HG02885 (cell line): ENCODE measurements at regions not wholly inside any gene's neighbourhood (a gene's known extent, or its start where the extent isn't known, plus 50 kb on each side); places are given as distances from the start of the nearest gene placed in this dataset.
"Not testable (repeated sequence)": the region's sequence is repeated elsewhere in the genome, so short reads cannot be mapped to it uniquely, and the experiment has no call there.

Experiments used
- ATAC-seq: cut with Tn5 transposase; IDR thresholded peaks from one replicate; pipeline ENCODE4 v1.9.1; 2021; ENCODE audit warnings: mild to moderate bottlenecking; ENCODE audit not compliant: unreplicated experiment, poor library complexity

DNA sequence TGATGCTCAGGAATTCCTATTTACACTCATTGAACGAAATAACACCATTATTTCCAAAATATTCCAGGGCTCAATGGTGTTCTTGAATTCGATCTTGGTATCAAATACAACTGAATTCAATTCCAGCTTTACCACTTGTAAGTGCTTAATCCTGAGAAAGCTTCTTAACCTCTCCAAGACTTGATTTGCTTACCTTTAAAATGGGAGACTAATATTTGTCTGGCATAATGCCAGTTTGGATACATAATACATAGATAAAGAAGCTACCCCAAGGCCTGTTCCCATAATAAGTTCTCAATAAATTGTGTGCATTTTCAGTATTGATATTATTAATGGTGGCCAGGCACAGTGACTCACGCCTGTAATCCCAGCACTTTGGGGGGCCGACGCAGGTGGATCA lies 368.9 kb upstream of the MAF start:
- ATAC-seq = no peak

DNA sequence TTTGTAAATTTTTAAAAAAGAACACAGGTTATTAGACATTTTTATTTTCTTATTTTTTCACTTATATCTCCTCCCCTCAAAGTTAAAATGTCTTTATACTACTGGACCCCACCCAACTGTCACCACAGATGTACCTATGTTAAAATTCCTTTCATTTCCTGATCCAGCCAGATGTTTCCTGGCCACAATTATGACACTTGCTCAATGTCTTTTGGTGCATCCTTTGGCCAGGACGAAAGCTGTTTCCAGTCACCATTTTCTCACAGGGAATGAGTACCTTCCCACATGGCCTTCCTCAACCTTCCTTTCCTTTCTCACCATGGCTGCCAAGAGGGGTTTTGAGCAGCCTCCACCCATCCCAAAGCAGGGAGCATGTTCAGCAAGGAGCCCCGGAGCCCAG lies 365.7 kb upstream of the MAF start:
- no peak for ATAC-seq

DNA sequence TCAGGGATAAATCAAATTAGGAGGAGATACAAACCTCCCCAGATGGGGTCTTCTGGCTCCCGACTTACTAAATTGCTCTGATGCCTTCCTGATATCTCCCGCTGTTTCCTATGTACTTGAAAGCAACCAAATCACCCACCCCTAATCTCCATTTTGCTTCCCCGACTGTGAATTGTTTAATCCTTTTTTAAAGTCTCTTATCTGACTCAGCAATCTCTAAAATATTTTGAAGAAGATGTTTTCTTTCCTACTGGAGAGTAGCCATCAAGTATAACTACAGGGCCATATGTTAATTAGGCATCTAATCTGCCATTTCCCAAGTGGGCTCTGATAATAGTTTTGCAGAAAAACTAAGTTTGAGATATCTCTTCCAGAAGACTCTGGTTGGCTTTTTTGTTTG lies 365.2 kb upstream of the MAF start:
- no peak for ATAC-seq

DNA sequence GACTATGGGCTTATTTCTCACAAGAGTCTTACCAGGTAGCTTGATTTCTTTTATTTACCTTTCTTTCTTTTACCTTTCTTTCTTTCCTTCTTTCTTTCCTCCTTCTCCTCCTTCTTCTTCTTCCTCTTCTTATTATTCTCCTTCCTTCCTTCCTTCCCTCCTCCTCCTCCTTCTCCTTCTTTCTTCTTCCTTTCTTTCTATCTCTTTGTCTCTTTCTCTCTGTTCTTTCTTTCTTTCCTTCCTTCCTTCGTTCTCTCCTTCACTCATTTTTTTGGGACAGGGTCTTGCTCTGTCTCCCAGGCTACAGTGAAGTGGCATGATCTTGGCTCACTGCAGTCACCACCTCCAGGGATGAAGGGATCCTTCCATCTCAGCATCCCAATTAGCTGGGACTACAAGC lies 363.6 kb upstream of the MAF start:
- no peak for ATAC-seq

DNA sequence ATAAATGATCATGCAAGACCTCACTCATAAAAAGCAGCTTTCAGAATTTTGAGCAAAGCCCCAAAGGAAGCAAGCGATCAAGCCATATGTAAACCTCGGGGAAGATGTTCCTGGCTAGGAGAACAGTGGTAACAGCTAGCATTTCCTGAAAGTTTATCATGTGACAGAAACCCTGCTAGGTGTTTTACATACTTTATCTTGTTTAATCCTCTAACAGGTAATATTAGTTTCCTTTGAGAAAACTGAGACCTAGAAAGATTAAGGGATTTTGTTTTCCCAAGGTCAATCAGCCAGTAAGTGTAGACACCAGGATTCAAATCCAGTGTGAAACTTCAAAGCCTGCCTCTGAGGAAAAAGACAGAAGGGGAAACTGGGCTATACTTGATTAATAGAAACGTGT lies 362.4 kb upstream of the MAF start:
- no peak for ATAC-seq

GRCh38 chr16:79959226-79959625 lies 358.7 kb upstream of the MAF start:
- no peak for ATAC-seq

DNA sequence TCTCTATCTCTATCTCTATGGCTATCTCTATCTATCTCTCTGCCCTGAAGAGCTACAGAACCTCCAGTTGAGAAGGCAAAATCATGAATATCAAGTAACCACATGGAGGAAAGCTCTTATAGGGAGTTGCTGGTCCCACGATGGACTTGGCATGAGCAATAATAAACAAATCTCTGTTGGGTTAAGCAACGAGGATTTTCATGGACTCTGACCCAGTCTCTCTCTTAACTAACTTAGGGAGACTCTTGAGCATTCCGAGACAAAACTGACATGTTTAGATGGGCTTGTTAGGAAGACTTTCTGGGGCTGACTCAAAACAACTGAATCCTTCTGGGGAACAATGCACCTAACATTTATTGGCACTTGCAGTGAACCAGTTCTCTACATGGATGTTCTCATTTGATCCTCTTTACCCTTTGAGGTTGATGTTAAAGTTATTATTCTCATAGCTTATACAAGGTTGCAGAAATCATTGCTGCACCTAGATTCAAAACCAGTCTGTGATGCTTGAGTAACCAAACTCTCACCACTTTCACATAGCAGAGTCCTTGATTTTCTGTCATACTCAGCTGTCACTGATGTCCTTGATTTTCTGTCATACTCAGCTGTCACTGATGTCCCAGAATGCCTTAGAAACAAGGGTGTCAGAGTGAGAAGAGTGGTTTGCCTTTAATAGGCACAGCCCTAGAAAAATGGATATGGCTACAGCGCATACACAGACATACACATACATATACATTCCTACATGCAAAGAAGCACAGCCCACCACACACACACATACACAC lies 354.6 kb upstream of the MAF start:
- no peak for ATAC-seq

DNA sequence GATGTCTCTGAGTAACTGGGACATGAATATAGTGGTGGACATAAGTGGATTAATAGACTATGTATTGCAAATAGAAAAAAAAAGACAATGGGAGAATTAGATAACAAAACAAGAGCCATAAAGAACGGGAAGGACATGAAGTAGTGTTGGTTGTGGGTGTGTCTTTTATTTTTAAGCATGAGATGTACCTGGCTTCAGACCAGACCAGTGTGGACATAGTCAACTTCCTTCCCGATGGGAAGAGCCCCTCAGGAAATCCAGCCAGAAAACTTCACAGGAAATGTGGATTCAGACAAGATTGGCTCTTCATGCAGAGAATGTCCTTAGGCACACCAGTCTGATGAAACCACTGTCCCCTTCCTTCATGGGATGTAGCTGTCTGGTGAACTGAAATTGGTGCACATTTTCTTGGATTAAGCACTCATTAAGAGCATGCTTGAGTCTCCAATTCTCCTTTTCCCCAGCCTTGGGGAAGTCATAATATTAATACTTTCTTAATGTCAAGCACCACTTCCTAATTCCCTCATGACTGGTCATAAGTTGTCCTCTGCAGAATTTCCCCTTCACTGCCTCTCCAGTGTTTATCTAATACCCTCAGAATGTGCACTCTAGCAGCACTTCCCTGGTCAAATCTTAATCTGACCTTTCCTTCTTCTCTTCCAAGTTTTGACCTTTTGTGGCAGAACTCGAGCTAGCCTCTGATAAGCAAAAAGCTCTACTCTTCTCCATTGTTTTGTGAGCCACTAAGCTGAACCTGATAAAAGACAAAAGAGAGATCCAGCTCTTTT lies 350.6 kb upstream of the MAF start:
- ATAC-seq = no peak

GRCh38 chr16:79949417-79949816 lies 348.9 kb upstream of the MAF start:
- ATAC-seq = no peak

DNA sequence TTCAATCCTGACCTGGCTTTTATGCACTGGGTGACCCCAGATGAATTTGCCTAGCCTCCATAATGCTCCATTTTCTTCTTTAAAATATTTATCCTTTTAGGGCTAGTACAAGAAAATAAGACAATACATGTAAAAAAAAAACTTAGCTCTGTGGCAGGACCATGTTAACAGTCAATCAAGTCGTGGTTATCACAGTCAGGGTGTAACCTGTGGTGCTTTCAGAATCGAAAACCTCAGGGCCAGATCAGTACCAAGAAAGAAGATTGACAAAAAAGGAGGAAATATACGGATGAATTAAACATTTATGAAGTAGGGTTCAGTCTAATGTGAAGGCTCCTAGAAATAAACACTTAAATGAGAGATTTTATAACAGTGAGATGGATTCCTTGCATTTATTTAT lies 347.2 kb upstream of the MAF start:
- no peak for ATAC-seq

DNA sequence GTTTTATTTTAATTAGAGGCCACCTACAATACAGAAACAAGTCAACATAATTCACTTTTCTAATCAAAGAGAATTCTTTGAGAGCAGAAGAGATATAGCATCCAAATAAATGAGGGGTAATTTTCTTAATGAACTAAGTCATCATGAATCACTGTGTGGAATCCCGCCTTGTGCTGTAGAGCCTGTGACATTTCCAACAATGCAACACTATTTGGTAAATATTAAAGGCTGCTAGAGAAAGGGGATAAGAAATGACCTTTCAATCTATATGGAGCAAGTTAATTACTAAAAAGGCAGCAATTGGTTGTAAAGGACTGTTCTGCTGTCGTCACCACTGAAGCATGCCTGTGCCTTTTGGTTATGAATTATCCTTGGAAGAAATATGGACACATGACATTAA lies 345.7 kb upstream of the MAF start:
- ATAC-seq = no peak

DNA sequence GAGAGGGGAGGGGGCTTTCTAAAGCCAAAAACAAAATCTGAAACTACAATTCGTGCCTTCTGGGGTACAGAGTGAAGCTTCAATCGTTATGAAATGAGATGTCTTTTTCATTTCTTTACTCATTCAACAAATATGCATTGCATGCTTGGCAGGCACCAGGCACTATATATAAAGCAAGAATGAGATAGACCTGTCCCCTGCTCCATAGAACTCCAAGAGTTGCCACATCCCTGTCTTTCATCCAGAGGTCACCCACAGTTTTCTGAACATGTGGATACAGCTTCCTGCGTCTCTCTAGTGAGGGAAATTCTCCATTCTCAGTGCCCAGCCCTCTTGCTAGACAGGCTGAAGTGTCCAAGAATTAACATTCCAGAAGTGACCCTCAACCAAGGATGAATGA lies 343.2 kb upstream of the MAF start:
- ATAC-seq = no peak

DNA sequence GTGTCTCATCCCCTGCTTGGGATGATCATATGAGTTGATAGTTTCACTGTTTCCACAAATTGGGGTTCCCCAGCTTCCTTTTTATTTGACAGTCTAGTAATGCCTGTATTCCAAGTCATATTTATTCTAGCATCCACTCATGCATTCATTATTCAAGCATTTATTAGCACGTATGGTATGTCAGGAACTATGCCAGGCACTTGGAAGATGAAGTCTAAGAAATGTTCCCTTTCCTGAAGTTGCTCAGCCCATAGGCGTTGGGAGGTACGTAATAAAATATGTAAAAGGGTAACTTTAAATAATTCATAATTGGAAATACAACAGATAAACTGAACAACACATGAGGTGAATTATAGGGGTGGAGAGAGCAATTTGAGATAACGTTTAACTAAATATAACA lies 338.0 kb upstream of the MAF start:
- ATAC-seq = no peak

GRCh38 chr16:79937671-79938070 lies 337.1 kb upstream of the MAF start:
- ATAC-seq = not testable (repeated sequence)

- ATAC-seq = no peak
Measured at GRCh38 chr16:79933603-79934002, 333.1 kb upstream of the MAF start.

- ATAC-seq = no peak
Measured at GRCh38 chr16:79932572-79932971, 332.0 kb upstream of the MAF start.

DNA sequence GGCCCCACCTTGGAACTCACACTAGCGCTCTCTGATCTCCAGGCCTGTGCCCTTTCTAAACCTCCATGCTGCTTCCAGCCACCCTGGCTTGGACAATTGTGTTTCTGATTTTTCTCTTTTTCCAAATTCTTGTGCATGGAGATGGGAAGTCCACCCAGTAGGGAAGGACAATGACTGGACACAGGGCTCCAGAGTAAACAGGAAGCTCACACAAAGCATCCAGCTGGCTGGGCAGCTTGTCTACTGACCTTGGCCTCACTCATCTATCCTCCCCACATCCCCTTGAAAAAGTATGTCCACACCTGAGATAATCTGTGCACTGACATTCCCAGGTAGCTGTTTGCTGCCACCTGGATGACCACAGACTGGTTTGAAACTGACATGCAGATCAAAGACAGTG lies 331.2 kb upstream of the MAF start:
- no peak for ATAC-seq

DNA sequence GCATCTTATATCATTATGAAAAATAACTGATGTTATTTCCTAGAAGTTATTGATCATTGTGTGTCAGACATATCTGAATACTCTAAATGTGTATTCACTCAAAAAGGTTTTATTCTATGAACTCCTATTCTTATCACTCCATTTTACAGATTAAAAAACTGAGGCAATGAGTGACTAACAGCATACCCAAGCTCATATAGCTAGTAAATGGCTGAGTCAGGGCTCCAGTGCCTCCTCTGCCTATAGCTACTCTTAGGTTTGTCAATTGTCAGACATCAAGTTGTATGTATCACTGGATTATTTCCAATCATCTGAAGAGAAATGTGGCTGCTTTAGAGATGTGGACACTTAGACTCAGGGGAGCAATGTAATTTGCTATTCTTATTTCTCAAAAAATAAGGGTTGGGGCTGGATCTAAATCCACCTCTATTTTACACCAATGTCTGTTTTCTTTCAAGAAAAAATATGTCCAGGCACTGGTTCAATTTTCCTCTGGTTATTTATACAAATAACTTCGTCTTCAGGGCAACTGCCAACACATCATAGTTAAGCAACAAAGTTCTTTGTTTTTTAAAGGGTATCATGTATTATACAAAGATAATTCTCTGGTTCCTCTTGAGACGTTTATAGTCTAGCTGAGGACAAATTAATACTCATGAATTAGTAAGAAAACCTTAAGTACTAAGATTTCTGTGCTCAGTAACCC lies 328.9 kb upstream of the MAF start:
- no peak for ATAC-seq

GRCh38 chr16:79928142-79928873 lies 327.8 kb upstream of the MAF start:
- ATAC-seq = no peak

DNA sequence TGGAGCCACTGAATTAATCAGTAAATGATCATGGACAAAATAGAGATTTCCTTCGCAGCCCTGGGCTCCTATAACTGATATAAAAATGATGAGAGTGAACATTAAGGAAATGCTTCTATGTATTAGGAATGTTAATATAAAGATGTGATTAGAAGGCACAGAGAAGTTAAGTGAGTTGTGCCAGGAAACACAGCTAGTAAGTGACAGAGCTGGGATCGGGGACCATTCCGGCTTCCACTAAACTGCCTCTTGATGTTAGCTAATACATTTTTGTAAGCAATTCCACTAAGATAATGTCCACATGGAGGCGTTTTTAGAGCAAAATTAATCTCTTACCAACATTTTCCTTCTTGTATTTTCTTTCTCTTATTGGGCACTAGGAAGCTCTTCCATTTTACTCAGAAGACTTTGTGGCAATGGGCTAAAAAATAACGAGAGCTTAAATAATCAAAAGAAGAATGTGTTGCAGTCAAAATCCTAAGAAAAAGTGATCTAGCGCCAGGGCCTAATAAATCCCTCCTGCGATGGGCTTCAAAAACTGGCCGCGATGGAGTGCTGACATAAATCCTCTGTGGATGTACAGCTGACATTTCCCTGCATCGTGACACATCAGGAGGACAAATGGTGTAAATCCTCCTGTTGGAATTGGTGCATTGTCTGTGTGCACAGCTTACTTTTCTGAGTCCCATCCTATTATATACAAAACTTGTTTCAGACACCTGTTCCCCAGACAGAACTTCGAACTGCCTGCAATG lies 326.1 kb upstream of the MAF start:
- no peak for ATAC-seq
